GM06990 (cell line): ENCODE measurements at regions not wholly inside any gene's neighbourhood (a gene's known extent, or its start where the extent isn't known, plus 50 kb on each side); places are given as distances from the start of the nearest gene placed in this dataset.

Experiments
- DNase-seq: peaks from one replicate; pipeline ENCODE4 v3.0.0-alpha.2; 2011; ENCODE audit not compliant: insufficient read length; ENCODE audit errors: extremely low read depth
- H3K27me3 ChIP-seq: replicated peaks from 2 replicates; pipeline ENCODE4 v1.6.0; 2011; ENCODE audit warnings: low read length; ENCODE audit not compliant: control insufficient read depth, insufficient read depth
- H3K36me3 ChIP-seq: 2 replicates; pipeline ENCODE4 v1.5.1; 2011; ENCODE audit warnings: low read length; ENCODE audit not compliant: control insufficient read depth, insufficient read depth
- H3K4me3 ChIP-seq: replicated peaks from 2 replicates; pipeline ENCODE4 v1.5.1; 2011; ENCODE audit warnings: low read depth, mild to moderate bottlenecking, control low read depth, low read length
- CTCF ChIP-seq: IDR thresholded peaks from 2 replicates; pipeline ENCODE4 v1.5.1; 2011; ENCODE audit warnings: low read length, control low read depth, mild to moderate bottlenecking, inconsistent platforms; ENCODE audit not compliant: insufficient read depth, poor library complexity, severe bottlenecking

GRCh38 chr12:115088995-115089841 lies 405.2 kb upstream of the TBX3 start:
- Histone ChIP-seq H3K4me3 (no peak overlapping the region), H3K27me3 (no peaks in the 10 kb centered on the region), H3K36me3 (no peaks in the 10 kb centered on the region)
- no peak for DNase-seq
- TF ChIP-seq CTCF: no peak

- TF ChIP-seq CTCF: no peak
- Histone ChIP-seq H3K36me3 (no peaks in the 10 kb centered on the region), H3K4me3 (no peak overlapping the region), H3K27me3 (no peaks in the 10 kb centered on the region)
- DNase-seq: no peak
Observed at GRCh38 chr12:115088328-115088994, 404.5 kb upstream of the TBX3 start.

GRCh38 chr12:115085594-115085993 lies 401.6 kb upstream of the TBX3 start:
- no peak for TF ChIP-seq CTCF
- DNase-seq: no peak

GRCh38 chr12:115079760-115080159 lies 395.8 kb upstream of the TBX3 start:
- DNase-seq: no peak
- Histone ChIP-seq H3K36me3 (no peaks in the 10 kb centered on the region), H3K27me3 (no peaks in the 10 kb centered on the region), H3K4me3 (no peak overlapping the region)
- no peak for TF ChIP-seq CTCF

More at GRCh38 chr12:115085594-115085993, 401.6 kb upstream of the TBX3 start:
- Histone ChIP-seq H3K27me3 (no peaks in the 10 kb centered on the region), H3K36me3 (no peaks in the 10 kb centered on the region), H3K4me3 (no peak overlapping the region)

- Histone ChIP-seq H3K4me3 (no peak overlapping the region), H3K27me3 (no peaks in the 10 kb centered on the region), H3K36me3 (no peaks in the 10 kb centered on the region)
- no peak for DNase-seq
- TF ChIP-seq CTCF: no peak
Observed at GRCh38 chr12:115078990-115079389, 395.0 kb upstream of the TBX3 start.
